Gastroesophageal sphincter (tissue), 3 donors: ENCODE measurements at regions not wholly inside any gene's neighbourhood (a gene's known extent, or its start where the extent isn't known, plus 50 kb on each side); places are given as distances from the start of the nearest gene placed in this dataset.

Experiments
- CTCF ChIP-seq, 4 experiments: fragments of 200-600 bp in 2 of 4; fragments of 450-650 bp in 2 of 4; sonication (generic) in 1 of 4; IDR thresholded peaks; one replicate each; pipeline ENCODE4 v1.5.1; 2017 to 2019; ENCODE audit warnings: antibody characterized with exemption in 4 of 4, mild to moderate bottlenecking in 2 of 4, moderate library complexity in 2 of 4
- EP300 ChIP-seq: sonication (generic); formaldehyde crosslinking; IDR thresholded peaks from one replicate; pipeline ENCODE4 v1.6.1; 2017; ENCODE audit warnings: antibody characterized with exemption, mild to moderate bottlenecking
- POLR2A ChIP-seq, 2 donors: fragments of 450-650 bp; IDR thresholded peaks; one replicate each; pipeline ENCODE4 v1.6.1; 2017; ENCODE audit warnings: antibody characterized with exemption in 2 of 2, mild to moderate bottlenecking in 2 of 2, moderate library complexity in 1 of 2

GRCh38 chr9:119726035-119726434 is 356.8 kb upstream of the BRINP1 start:
- TF ChIP-seq CTCF (IDR thresholded peaks at IDR 0.05) = no peak
- TF ChIP-seq POLR2A (IDR thresholded peaks at IDR 0.05) = no peak
- TF ChIP-seq EP300 = no peak
